ENCODE measurements at regions not wholly inside any gene's neighbourhood (a gene's known extent, or its start where the extent isn't known, plus 50 kb on each side); places are given as distances from the start of the nearest gene placed in this dataset.
"Not testable (repeated sequence)": the region's sequence is repeated elsewhere in the genome, so short reads cannot be mapped to it uniquely, and the experiment has no call there.

GRCh38 chr7:125820495-125820894 is 890.9 kb upstream of the POT1 start:
- intact Hi-C loops (cut with micrococcal nuclease), result no loop called here
- Histone ChIP-seq H3K36me3 (replicated peaks in 1 of 2; ENCODE audit: control insufficient read depth in 1 of 2, insufficient read depth in 2 of 2, low read length in 2 of 2) (no peaks in the 10 kb centered on the region), H3K27me3 (ENCODE audit: control insufficient read depth in 2 of 2, insufficient read depth in 2 of 2, low read length in 2 of 2) (no peaks in the 10 kb centered on the region), H3K79me2 (ENCODE audit: insufficient read depth, low read length) (no peaks in the 10 kb centered on the region), H3K27ac (ENCODE audit: low read depth in 1 of 2, low read length in 2 of 2) (no peak overlapping the region), H4K20me1 (ENCODE audit: insufficient read depth, low read length) (no peaks in the 10 kb centered on the region), H3K4me3 (replicated peaks in 1 of 3; ENCODE audit: low read depth in 2 of 3, low read length in 3 of 3) (no peak overlapping the region), H3K9ac (ENCODE audit: insufficient read depth, low read length, poor library complexity, severe bottlenecking) (no peak overlapping the region), H2AFZ (ENCODE audit: insufficient read depth, low read depth, low read length, poor library complexity, severe bottlenecking) (no peak overlapping the region), H3K4me2 (replicated peaks; ENCODE audit: extremely low read depth, low read length, poor library complexity, severe bottlenecking) (no peak overlapping the region), H3K4me1 (ENCODE audit: control insufficient read depth in 1 of 2, insufficient read depth in 2 of 2, low read length in 2 of 2) (no peaks in the 10 kb centered on the region), H3K9me3 (replicated peaks in 1 of 2; ENCODE audit: control insufficient read depth in 1 of 2, insufficient read depth in 1 of 2, low read length in 2 of 2) (no peaks in the 10 kb centered on the region)
- no peak for TF ChIP-seq CTCF (IDR thresholded peaks at IDR 0.05)
- Mint-ChIP-seq H3K36me3 (no peaks in the 10 kb centered on the region), H3K4me1 (no peaks in the 10 kb centered on the region), H3K9me3 (peaks cover 2 to 5% (median 3%) of the 10 kb centered on the region in 7 donors), H3K27ac (no peak overlapping the region), H3K4me3 (no peak overlapping the region), H3K27me3 (ENCODE audit: low read depth in 3 of 3) (no peaks in the 10 kb centered on the region)
- no peak for DNase-seq

GRCh38 chr7:125814100-125814499 is 884.5 kb upstream of the POT1 start:
- Histone ChIP-seq H3K79me2 (ENCODE audit: insufficient read depth, low read length) (no peaks in the 10 kb centered on the region), H3K4me3 (replicated peaks in 1 of 3; ENCODE audit: low read depth in 2 of 3, low read length in 3 of 3) (no peak overlapping the region), H2AFZ (ENCODE audit: insufficient read depth, low read depth, low read length, poor library complexity, severe bottlenecking) (no peak overlapping the region), H3K4me1 (ENCODE audit: control insufficient read depth in 1 of 2, insufficient read depth in 2 of 2, low read length in 2 of 2) (no peaks in the 10 kb centered on the region), H3K36me3 (replicated peaks in 1 of 2; ENCODE audit: control insufficient read depth in 1 of 2, insufficient read depth in 2 of 2, low read length in 2 of 2) (no peaks in the 10 kb centered on the region), H3K9me3 (replicated peaks in 1 of 2; ENCODE audit: control insufficient read depth in 1 of 2, insufficient read depth in 1 of 2, low read length in 2 of 2) (peaks cover 0 to 6% of the 10 kb centered on the region in 2 donors), H3K27ac (ENCODE audit: low read depth in 1 of 2, low read length in 2 of 2) (no peak overlapping the region), H3K9ac (ENCODE audit: insufficient read depth, low read length, poor library complexity, severe bottlenecking) (no peak overlapping the region), H3K4me2 (replicated peaks; ENCODE audit: extremely low read depth, low read length, poor library complexity, severe bottlenecking) (no peak overlapping the region), H3K27me3 (ENCODE audit: control insufficient read depth in 2 of 2, insufficient read depth in 2 of 2, low read length in 2 of 2) (no peaks in the 10 kb centered on the region), H4K20me1 (ENCODE audit: insufficient read depth, low read length) (no peaks in the 10 kb centered on the region)
- Mint-ChIP-seq H3K36me3 (no peaks in the 10 kb centered on the region), H3K27me3 (ENCODE audit: low read depth in 3 of 3) (peaks cover 0 to 1% (median 0%) of the 10 kb centered on the region in 3 donors), H3K9me3 (peaks cover 0 to 7% (median 5%) of the 10 kb centered on the region in 7 donors), H3K4me3 (no peak overlapping the region), H3K4me1 (no peaks in the 10 kb centered on the region), H3K27ac (no peak overlapping the region)
- intact Hi-C loops (cut with micrococcal nuclease), result no loop called here
- no peak for TF ChIP-seq CTCF (IDR thresholded peaks at IDR 0.05)
- no peak for DNase-seq
- WGBS (ENCODE audit: insufficient coverage), result no CpG with 5 or more reads among the region's 2 CpGs

- H3K9me3 Mint-ChIP-seq; H3K4me2 ChIP-seq (replicated peaks; ENCODE audit: extremely low read depth, low read length, poor library complexity, severe bottlenecking); H3K4me3 Mint-ChIP-seq; H3K27ac ChIP-seq (ENCODE audit: low read depth in 1 of 2, low read length in 2 of 2); H3K27ac Mint-ChIP-seq; H3K4me1 Mint-ChIP-seq; H3K27me3 Mint-ChIP-seq (ENCODE audit: low read depth in 3 of 3); H3K27me3 ChIP-seq (ENCODE audit: control insufficient read depth in 2 of 2, insufficient read depth in 2 of 2, low read length in 2 of 2); H3K4me3 ChIP-seq (replicated peaks in 1 of 3; ENCODE audit: low read depth in 2 of 3, low read length in 3 of 3); H3K79me2 ChIP-seq (ENCODE audit: insufficient read depth, low read length); H3K36me3 ChIP-seq (replicated peaks in 1 of 2; ENCODE audit: control insufficient read depth in 1 of 2, insufficient read depth in 2 of 2, low read length in 2 of 2); H2AFZ ChIP-seq (ENCODE audit: insufficient read depth, low read depth, low read length, poor library complexity, severe bottlenecking); H4K20me1 ChIP-seq (ENCODE audit: insufficient read depth, low read length); DNase-seq; H3K9ac ChIP-seq (ENCODE audit: insufficient read depth, low read length, poor library complexity, severe bottlenecking); H3K4me1 ChIP-seq (ENCODE audit: control insufficient read depth in 1 of 2, insufficient read depth in 2 of 2, low read length in 2 of 2); H3K36me3 Mint-ChIP-seq; intact Hi-C loops (cut with micrococcal nuclease): not testable (repeated sequence)
- peaks cover 13 to 17% of the 10 kb centered on the region in 2 donors for H3K9me3 ChIP-seq (replicated peaks in 1 of 2; ENCODE audit: control insufficient read depth in 1 of 2, insufficient read depth in 1 of 2, low read length in 2 of 2)
- WGBS (ENCODE audit: insufficient coverage), result 80% methylated on average over 2 of the region's 4 CpGs
These were observed 876.9 kb upstream of the POT1 start for GRCh38 chr7:125806491-125806890.

Measured in CD14-positive monocyte (primary cell).